ENCODE measurements at regions not wholly inside any gene's neighbourhood (a gene's known extent, or its start where the extent isn't known, plus 50 kb on each side); places are given as distances from the start of the nearest gene placed in this dataset.

- no peak for DNase-seq
Measured at GRCh38 chr1:208866386-208866955, 622.3 kb upstream of the PLXNA2 start.

DNA sequence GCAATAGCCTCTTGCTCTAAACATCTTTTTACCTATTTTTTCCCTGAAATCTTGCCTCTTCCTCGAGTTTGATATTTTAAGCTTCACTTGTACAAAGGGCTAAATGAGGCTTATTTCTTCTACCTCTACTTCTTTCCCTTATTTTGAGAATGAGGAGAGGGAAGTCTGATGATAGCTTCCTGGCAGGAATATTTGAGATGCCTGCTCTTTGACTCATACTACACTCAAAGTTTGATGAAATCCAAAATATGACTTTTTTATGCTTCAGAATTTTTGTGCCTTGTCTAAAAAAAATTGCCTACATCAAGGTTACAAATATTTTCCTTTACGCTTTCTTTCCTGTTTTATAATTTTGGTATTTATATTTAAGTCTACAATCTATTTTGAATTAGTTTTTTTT is 624.4 kb upstream of the PLXNA2 start:
- DNase-seq = no peak

DNA sequence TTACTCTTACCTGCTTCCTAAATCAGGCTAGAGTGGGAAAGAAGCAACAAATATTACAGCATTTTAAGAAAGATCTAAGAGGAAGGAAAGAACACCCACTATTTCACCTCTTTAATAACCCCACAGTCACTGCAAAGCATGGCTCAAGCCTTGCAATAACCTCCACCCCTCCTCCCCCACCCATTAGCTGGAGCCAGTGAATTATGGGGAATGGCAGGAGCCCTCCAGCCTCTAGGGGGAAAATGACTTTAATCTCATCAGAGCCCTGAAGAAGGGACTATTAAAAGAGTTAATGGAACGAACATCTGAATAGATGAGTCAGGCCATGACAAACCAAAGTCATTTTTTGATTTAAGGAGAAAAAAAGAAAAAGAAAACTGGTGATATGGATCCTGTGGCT is 630.7 kb upstream of the PLXNA2 start:
- no peak for DNase-seq

- DNase-seq = no peak
Measured at GRCh38 chr1:208879022-208879421, 634.8 kb upstream of the PLXNA2 start.

- no peak for DNase-seq
Measured at GRCh38 chr1:208880433-208881100, 636.4 kb upstream of the PLXNA2 start.

DNA sequence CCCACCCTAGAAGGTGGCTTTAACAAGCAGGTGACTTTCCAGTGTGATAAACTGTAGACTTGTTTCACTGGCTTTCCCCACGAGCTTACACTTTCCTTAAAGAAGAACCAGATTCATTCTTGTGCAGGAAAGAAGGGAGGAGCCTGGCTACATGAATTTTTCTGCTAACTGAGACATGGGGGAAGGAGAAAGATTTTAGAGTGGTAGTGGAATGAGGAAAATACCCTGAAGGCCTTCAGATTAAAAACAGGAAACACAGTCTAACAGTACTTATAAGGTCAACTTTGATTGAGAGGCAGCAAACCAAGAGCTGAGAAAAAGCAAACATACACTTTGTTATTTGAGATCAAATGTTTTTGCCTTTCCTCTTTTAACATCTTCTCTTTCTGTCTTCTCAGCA is 640.9 kb upstream of the PLXNA2 start:
- no peak for DNase-seq

DNA sequence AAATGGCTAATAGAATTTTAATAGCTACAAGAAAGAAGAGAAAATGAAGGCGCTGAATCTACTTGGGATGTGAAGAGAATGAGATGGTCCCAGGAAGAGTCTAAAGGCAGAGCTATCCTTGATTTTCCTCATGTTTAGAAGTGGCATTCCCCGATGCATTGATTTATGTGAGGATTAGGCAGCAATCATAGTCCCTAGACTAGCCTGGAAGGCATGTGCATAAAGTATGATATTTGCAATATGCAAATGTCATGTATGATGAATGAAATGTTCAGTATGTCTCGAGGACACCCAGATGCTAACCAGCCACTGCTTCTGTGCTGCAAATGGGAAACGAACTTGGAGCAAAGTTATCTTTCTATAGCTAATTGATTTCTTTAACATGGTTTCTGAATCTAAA is 641.5 kb upstream of the PLXNA2 start:
- no peak for DNase-seq

DNA sequence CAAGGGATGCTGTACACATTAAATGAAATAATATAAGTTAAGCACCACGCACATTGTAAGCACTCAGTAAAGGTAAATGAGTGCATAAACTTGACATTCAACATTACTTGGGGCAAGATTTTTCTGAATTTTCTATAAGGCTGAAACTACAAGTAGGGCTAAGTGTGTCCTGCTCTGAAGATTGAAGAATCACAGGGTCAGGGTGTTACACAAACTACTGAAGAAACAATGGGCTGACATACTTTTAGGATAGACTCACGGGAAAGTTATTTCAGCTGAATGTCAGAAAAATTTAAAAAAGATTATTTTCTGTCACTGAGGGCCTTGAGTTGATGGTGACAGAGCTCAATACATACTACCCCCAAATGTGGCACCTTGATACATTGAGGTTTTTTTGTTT is 644.2 kb upstream of the PLXNA2 start:
- no peak for DNase-seq

DNA sequence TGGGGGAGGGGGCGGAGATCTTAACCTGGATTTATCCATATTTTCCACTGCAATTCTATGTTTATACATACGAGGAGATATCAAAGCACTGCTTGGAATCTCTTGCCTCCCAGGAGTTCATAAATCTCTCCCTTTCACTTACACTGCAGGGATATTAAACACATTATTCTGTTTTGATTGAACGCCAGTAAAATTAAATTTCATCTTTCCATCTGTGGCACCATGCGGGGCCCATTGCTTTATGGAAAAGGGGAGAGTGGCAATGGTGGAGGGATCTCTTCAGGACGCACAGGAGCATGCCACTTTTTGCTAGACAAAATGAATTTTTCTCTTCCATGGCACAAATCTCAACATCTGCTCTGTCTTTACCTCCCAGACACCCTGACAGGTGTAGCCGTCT is 648.0 kb upstream of the PLXNA2 start:
- no peak for DNase-seq

DNA sequence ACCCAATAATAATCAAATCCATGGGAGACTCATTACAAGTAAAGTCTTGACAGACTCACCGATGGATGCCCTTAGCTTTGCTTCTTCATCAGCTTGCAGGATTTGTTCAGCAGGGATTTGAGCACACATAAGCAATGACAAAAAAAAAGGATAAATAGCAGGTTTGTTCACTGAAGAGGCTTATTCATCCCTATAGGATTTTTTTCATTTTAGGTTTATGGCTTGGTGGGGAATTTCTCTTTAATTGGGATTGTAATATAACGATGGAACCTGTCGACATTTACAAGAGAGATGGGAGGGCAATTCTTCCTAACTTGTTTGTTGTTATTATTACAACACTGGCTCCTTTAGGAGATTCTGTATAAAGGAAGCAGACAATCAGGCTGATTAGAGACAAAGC is 649.1 kb upstream of the PLXNA2 start:
- DNase-seq = no peak

DNA sequence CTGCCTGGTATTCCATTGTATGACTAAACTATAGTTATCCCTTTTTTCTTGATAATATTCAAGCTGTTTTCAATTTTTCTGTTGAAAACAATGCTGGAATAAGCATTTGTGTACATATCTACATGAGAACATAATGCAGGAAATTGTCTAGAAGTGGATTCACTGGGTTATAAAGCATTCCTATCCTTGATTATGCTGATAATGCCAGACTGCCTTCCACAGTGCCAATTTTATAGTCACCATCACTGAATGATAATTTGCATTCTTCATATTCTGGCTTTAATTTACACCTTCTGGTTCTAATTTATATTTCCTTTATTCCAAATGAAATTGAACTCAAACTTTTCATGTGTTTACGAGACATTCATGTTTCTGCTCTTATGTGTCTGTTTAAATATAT is 651.0 kb upstream of the PLXNA2 start:
- no peak for DNase-seq

DNA sequence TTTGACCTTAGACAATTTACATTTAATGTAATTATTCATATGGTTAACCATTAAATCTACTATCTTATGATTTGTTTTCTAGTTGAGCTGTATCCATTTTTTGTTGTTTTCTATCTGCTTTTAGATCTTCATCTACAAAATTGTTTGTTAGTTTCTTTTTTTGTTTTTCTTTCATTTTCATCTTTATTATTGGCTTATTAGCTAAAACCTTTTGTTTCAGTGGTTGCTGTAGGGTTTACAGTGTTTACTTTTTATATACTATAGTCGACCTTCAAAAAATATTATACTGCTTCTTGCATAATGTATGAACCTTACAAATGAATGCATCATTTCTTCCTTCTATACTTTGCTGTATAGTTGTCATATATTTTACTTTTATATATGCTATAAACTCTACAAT is 651.6 kb upstream of the PLXNA2 start:
- no peak for DNase-seq

- no peak for DNase-seq
Measured at GRCh38 chr1:208896768-208897167, 652.6 kb upstream of the PLXNA2 start.

DNA sequence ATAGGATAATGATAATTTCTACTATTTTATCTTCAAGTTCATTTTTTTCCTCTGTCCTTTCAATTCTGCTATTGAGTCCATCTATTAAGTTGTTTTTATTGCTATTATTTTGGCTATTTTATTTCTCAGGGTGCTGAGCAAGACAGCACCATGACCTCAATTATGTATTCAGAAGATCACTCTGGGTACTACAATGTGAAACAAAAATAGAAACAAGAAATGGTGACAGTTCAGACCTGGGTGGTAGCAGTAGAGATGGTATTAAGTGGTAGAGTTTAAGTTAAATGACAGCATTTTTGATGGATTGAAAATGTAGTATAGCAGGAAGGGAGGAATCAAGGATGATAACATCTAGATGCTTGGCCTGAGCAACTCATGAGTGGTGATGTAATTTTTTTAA is 655.3 kb upstream of the PLXNA2 start:
- DNase-seq = no peak

DNA sequence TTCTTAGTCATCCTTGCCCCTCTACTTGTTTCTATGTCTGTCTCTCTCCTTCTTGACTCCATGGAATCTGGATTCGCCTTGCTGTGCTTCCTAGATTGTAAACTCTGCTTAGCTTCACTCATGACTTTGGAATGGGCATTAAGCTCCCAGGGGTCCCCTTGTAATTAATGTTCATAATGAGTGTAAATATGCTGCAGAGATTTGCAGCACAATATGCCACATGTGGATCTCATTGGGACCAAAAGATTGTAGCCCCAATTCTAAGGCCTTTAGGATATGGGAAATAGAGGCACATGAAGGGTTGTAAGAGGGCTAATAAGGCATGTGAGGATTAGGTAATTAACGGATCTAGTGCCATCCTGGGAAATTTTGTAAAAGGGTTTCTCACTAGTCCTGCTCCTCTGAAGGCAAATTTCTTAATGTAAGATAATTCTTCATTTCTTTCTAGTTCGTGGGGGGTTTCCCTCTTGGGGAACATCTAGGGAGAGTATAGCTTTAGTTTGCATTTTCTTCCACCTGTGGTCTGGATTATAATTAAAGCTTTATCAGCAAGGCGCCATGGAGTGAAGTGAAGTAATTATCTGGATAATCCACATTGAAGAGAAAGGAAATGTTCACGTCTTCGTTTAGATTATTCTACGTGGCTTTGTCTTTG is 659.2 kb upstream of the PLXNA2 start:
- no peak for DNase-seq

DNA sequence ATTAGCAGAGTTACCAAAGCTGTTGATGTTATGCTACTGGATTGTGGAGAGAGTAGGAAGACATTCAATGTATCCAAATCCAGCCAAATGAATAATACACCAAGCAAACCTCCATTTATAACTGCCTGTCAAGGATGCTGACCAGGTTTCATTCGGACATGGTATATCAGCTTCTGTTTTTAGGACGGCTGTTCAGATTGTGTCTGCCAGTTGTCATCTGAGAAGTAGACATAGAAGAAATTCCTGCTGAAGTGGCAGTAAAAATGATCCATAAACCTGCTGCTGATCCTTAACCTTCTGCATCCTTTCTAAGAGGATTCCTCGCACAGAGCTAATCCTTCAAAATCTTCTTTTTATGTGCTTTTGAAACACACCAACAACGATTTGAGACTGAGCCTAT is 663.6 kb upstream of the PLXNA2 start:
- DNase-seq = no peak

- DNase-seq = no peak
Measured at GRCh38 chr1:208909011-208909984, 665.1 kb upstream of the PLXNA2 start.

GRCh38 chr1:208910161-208910560 is 666.0 kb upstream of the PLXNA2 start:
- DNase-seq = no peak

- DNase-seq = no peak
Measured at GRCh38 chr1:208917281-208917680, 666.2 kb upstream of the CAMK1G start.

DNA sequence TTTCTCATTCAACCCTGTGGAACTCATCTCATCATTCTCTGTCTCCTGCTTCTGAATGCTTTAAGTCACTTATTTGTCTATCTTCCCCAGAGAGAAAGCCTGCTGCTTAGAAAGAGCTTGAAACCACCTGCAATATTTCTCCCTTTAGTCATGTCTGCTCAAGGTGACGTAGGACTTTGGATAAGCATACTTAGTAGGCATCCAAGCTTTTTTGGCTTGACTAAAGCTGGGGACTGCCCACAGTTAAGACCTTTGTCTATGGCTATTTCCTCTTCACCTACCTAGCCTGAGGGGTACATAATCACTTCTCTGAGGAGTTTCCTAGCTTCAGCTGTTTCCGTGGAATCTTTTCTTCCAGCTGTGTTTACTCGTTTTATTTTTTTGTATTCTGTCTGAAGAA is 665.8 kb upstream of the CAMK1G start:
- no peak for DNase-seq

DNA sequence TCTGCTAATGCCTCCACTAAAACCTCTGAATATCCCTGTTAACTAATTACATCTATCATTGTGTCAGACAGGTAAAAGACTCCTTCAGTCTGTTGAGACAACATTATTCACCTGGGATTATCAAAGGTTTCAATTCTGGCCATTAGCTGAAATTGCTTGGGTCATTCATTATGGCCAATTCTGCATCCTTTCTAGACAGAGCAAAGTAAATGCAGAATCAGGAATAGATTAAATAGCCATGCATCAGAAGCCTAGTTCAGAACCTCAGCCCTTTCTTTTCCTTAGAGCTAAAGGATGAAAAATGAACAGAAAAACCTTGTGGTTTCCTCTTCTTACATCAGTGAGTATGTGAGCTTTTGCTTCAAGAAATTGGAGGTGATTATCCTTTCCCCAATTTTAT is 665.4 kb upstream of the CAMK1G start:
- no peak for DNase-seq

- no peak for DNase-seq
Measured at GRCh38 chr1:208919371-208919770, 664.1 kb upstream of the CAMK1G start.

- no peak for DNase-seq
Measured at GRCh38 chr1:208921259-208921658, 662.3 kb upstream of the CAMK1G start.

DNA sequence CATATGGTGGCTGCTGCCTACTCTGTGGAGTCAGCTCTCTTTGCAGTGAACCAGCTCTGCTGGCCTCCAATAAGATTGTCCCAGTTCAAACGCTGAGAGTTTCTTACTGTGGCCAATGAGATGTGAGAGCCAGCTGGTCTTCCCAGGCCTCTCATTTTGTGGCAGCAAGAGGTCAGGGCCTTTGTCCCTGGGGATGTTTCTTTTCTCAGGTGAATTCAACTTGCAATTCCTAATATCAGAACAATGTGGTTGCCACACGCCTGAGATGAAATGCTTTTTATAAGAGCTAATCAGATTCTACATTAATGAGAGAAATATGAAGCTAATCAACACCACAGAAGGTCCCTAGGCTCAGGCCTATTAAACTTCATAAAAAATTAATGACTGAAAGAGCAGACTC is 660.1 kb upstream of the CAMK1G start:
- DNase-seq = no peak

All from CD4-positive, alpha-beta T cell treated with Interleukin-4 for 1 hour (primary cell).